Parathyroid adenoma (tissue), 2 donors: ENCODE measurements at regions not wholly inside any gene's neighbourhood (a gene's known extent, or its start where the extent isn't known, plus 50 kb on each side); places are given as distances from the start of the nearest gene placed in this dataset.

Experiments
- H2AFZ ChIP-seq: fragments of 300-600 bp; sonication (generic); one replicate; pipeline ENCODE4 v1.7.0; 2017; ENCODE audit warnings: antibody characterized with exemption, mild to moderate bottlenecking
- H3K27ac ChIP-seq: fragments of 300-600 bp; sonication (generic); one replicate; pipeline ENCODE4 v1.7.0; 2017
- H3K27me3 ChIP-seq: fragments of 300-600 bp; sonication (generic); one replicate; pipeline ENCODE4 v1.7.0; 2017; ENCODE audit warnings: low read length; ENCODE audit not compliant: control insufficient read depth, insufficient read depth
- H3K36me3 ChIP-seq: fragments of 300-600 bp; sonication (generic); one replicate; pipeline ENCODE4 v1.7.0; 2017; ENCODE audit warnings: low read length; ENCODE audit not compliant: control insufficient read depth, insufficient read depth
- H3K4me1 ChIP-seq: fragments of 300-600 bp; sonication (generic); one replicate; pipeline ENCODE4 v1.7.0; 2017; ENCODE audit warnings: control low read depth
- H3K4me2 ChIP-seq: fragments of 300-600 bp; sonication (generic); one replicate; pipeline ENCODE4 v1.7.0; 2017; ENCODE audit warnings: low read length
- H3K4me3 ChIP-seq: fragments of 300-600 bp; sonication (generic); one replicate; pipeline ENCODE4 v1.7.0; 2017; ENCODE audit warnings: low read depth, low read length
- H3K79me2 ChIP-seq: fragments of 300-600 bp; sonication (generic); one replicate; pipeline ENCODE4 v1.7.0; 2017; ENCODE audit warnings: control low read depth
- H3K9ac ChIP-seq: fragments of 300-600 bp; sonication (generic); one replicate; pipeline ENCODE4 v1.7.0; 2017; ENCODE audit warnings: mild to moderate bottlenecking
- H3K9me3 ChIP-seq: fragments of 300-600 bp; sonication (generic); one replicate; pipeline ENCODE4 v1.7.0; 2017; ENCODE audit warnings: low read length; ENCODE audit not compliant: control insufficient read depth
- TF ChIP-seq, protein P1 (sequence below): fragments of 300-600 bp; sonication (generic); IDR thresholded peaks from one replicate; pipeline ENCODE4 v1.7.0; 2017; ENCODE audit warnings: antibody characterized with exemption, mild to moderate bottlenecking
- donor health status: primary hyperparathyroidism.

DNA sequence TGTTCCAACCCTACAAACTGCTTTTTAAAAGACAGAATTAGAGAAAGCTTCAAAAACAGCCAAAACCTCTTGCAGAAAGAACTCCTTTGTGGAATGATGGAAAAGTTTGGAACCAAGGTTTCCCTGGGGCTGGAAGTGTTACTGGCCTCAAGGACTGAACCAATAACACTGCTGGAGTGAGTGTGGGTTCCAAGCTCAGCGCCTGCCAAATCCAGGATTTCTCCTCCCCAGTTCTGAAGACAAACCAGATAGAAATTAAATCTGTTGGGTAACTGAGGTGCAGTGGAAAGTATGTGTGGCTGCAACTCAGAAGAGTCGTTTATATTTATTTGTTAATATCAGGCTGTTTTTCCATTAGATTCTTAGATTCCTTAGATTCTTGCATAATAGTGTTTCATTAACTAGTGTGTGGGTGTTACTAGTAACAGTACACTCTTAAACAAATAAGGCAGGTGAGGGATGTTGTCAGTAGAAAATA, 66.5 kb upstream of the FNDC3B start:
- H3K4me3 ChIP-seq: no peak overlapping the region
- H3K4me2 ChIP-seq: no peak overlapping the region
- H3K9me3 ChIP-seq: no peaks in the 10 kb centered on the region
- no peaks in the 10 kb centered on the region for H3K79me2 ChIP-seq
- no peak overlapping the region for H3K27ac ChIP-seq
- no peaks in the 10 kb centered on the region for H3K4me1 ChIP-seq
- no peaks in the 10 kb centered on the region for H3K36me3 ChIP-seq
- H2AFZ ChIP-seq: no peak overlapping the region
- no peak overlapping the region for H3K9ac ChIP-seq
- no peaks in the 10 kb centered on the region for H3K27me3 ChIP-seq
- TF ChIP-seq, protein P1, sequence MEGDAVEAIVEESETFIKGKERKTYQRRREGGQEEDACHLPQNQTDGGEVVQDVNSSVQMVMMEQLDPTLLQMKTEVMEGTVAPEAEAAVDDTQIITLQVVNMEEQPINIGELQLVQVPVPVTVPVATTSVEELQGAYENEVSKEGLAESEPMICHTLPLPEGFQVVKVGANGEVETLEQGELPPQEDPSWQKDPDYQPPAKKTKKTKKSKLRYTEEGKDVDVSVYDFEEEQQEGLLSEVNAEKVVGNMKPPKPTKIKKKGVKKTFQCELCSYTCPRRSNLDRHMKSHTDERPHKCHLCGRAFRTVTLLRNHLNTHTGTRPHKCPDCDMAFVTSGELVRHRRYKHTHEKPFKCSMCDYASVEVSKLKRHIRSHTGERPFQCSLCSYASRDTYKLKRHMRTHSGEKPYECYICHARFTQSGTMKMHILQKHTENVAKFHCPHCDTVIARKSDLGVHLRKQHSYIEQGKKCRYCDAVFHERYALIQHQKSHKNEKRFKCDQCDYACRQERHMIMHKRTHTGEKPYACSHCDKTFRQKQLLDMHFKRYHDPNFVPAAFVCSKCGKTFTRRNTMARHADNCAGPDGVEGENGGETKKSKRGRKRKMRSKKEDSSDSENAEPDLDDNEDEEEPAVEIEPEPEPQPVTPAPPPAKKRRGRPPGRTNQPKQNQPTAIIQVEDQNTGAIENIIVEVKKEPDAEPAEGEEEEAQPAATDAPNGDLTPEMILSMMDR: no peak

DNA sequence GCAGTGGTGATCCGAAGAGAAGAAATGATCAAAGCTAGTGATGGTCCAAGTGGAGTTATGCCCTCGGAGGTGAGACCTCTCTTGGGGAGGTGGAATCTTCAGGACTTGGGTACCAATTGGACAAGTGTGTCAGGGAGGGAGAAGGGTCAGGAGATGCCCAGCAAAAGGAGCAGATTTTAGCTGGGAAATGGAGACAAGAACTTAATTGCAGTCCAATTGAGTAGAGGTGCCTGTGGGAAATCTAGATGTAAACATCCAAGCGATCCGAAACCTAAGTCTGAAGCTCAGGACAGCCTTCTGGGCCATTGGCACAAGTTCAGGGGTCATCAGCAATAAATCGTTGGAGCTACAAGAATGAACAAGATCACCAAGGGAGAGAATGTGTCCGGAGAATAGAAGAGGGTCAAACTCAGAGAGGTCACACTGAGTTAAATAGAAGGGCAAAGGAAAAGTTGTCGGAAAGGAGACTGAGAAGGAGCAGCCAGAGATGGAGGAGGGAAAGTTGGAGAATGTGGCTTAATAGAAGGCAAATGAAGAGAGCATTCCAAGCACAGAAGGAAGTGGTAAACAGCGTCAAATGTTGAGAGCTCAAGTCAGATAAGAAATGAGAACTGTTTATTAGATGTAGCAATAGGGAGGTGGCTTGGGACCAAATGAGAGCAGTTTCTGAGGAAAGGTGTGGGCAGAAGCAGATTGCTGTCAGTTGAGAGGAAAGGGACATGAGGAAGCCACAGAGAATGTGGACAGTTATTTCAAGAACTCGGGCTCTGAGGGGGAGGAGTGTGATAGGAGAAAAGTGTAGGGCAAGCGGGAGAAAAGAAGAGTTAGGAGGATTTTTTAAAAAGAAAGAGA, 64.2 kb upstream of the FNDC3B start:
- no peaks in the 10 kb centered on the region for H3K79me2 ChIP-seq

DNA sequence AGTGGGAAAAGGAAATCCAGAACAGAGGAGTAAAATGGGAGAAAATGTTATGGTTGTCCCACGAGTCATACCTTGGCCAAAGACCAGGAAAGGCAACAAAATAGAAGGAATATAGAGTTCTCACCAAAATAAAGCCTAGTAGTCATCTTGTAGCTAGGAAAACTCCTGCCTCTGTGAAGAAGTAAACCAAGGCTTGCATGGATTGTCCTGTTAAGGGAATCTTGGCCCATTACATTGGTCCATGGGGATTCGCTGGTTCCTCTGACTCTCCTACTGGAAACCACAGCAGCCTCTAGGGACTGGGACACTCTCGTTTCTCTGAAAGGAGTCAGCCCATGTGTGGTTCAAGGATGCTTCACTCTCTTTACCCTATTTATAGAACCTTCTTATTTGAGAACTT, 62.9 kb upstream of the FNDC3B start:
- Histone ChIP-seq H3K27me3 (no peaks in the 10 kb centered on the region), H3K36me3 (no peaks in the 10 kb centered on the region), H3K9me3 (no peaks in the 10 kb centered on the region), H3K4me2 (no peak overlapping the region), H3K27ac (no peak overlapping the region), H2AFZ (no peak overlapping the region), H3K4me3 (no peak overlapping the region), H3K4me1 (no peaks in the 10 kb centered on the region), H3K9ac (no peak overlapping the region), H3K79me2 (no peaks in the 10 kb centered on the region)
- TF ChIP-seq, protein P1: no peak

More for the DNA sequence above, 64.2 kb upstream of the FNDC3B start:
- H3K27ac ChIP-seq: no peak overlapping the region
- no peaks in the 10 kb centered on the region for H3K27me3 ChIP-seq
- H3K4me1 ChIP-seq: no peaks in the 10 kb centered on the region
- H2AFZ ChIP-seq: no peak overlapping the region
- no peak overlapping the region for H3K4me3 ChIP-seq
- H3K9ac ChIP-seq: no peak overlapping the region
- H3K4me2 ChIP-seq: no peak overlapping the region
- TF ChIP-seq, protein P1: no peak
- no peaks in the 10 kb centered on the region for H3K9me3 ChIP-seq
- H3K36me3 ChIP-seq: no peaks in the 10 kb centered on the region

DNA sequence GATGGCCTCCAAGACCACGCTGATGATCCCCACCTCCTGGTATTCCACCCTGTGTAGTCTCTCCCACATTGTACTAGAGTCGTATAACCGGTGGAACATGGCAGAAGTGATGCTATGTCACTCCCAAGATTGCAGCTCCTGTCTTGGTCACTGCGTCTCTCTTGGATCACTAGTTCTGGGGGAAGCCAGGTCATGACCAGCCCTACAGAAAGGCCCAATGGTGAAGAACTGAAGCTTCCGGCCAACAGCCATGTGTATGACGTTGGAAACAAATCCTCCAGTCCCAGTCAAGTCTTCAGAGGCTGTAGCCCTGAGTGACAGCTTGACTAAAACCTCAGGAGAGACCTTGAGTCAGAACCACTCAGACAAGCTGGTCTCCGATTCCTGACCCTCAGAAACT, 61.9 kb upstream of the FNDC3B start:
- Histone ChIP-seq H3K27ac (no peak overlapping the region), H3K9me3 (no peaks in the 10 kb centered on the region), H3K4me3 (no peak overlapping the region), H3K79me2 (no peaks in the 10 kb centered on the region), H3K36me3 (no peaks in the 10 kb centered on the region), H3K9ac (no peak overlapping the region), H3K27me3 (no peaks in the 10 kb centered on the region), H2AFZ (no peak overlapping the region), H3K4me2 (no peak overlapping the region), H3K4me1 (no peaks in the 10 kb centered on the region)
- TF ChIP-seq, protein P1: no peak

DNA sequence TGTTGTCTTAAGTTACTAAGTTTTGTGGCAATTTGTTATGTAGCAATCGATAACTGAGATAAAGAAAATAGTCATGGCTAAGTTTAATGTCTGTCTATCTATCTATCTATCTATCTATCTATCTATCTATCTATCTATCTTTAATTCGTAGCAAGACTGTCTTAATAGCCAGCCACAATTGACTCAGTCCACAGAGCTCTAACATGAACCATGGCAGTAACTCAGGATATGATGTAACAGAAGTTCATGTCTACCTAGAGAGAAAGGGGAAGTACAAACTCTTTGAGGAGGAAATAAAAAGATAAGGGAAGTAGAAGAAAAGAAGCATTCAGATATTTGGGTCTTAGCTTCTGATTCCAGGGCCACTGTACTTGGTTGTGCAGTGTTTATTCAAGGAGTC, 61.5 kb upstream of the FNDC3B start:
- no peak overlapping the region for H3K4me3 ChIP-seq
- no peak overlapping the region for H3K27ac ChIP-seq
- no peaks in the 10 kb centered on the region for H3K4me1 ChIP-seq
- H3K27me3 ChIP-seq: no peaks in the 10 kb centered on the region
- no peaks in the 10 kb centered on the region for H3K36me3 ChIP-seq
- TF ChIP-seq, protein P1: no peak
- no peak overlapping the region for H3K9ac ChIP-seq
- H2AFZ ChIP-seq: no peak overlapping the region
- H3K9me3 ChIP-seq: no peaks in the 10 kb centered on the region
- H3K79me2 ChIP-seq: no peaks in the 10 kb centered on the region
- no peak overlapping the region for H3K4me2 ChIP-seq
